C4-2B (cell line): ENCODE measurements at regions not wholly inside any gene's neighbourhood (a gene's known extent, or its start where the extent isn't known, plus 50 kb on each side); places are given as distances from the start of the nearest gene placed in this dataset.
"Not testable (repeated sequence)": the region's sequence is repeated elsewhere in the genome, so short reads cannot be mapped to it uniquely, and the experiment has no call there.

Source experiments
- H3K27ac ChIP-seq: fragments of 450-650 bp; 2 replicates; pipeline ENCODE4 v1.5.1; 2017
- ZFX ChIP-seq: fragments of 450-650 bp; IDR thresholded peaks from 2 replicates; pipeline ENCODE4 v1.6.1; 2017
- TF ChIP-seq, protein P1 (sequence below): fragments of 450-650 bp; conservative IDR thresholded peaks from 2 replicates; pipeline ENCODE4 v1.5.1; 2017; ENCODE audit warnings: mild to moderate bottlenecking

DNA sequence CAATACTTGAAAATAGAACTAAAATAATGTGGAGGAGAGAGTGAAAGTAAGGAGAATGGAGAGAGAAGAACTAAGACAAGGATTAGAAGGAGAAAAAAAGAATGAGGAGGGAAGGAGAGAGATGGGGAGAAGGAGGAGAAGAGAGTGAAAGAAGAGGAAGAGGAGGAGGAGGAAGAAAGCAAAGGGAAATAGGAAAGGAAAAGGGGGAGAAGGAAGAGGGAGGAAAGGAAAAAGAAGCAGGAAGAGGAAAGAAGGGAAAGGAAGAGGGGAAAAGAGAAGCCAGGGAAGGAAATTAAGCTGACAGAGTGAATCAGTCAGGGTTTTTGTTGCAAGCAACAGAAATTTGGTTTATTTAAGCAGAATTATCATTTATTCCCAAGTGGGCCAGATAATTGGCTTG lies 241.7 kb upstream of the P2RY1 start:
- TF ChIP-seq, protein P1, sequence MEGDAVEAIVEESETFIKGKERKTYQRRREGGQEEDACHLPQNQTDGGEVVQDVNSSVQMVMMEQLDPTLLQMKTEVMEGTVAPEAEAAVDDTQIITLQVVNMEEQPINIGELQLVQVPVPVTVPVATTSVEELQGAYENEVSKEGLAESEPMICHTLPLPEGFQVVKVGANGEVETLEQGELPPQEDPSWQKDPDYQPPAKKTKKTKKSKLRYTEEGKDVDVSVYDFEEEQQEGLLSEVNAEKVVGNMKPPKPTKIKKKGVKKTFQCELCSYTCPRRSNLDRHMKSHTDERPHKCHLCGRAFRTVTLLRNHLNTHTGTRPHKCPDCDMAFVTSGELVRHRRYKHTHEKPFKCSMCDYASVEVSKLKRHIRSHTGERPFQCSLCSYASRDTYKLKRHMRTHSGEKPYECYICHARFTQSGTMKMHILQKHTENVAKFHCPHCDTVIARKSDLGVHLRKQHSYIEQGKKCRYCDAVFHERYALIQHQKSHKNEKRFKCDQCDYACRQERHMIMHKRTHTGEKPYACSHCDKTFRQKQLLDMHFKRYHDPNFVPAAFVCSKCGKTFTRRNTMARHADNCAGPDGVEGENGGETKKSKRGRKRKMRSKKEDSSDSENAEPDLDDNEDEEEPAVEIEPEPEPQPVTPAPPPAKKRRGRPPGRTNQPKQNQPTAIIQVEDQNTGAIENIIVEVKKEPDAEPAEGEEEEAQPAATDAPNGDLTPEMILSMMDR: no peak
- TF ChIP-seq ZFX: no peak
- H3K27ac ChIP-seq: no peak overlapping the region

DNA sequence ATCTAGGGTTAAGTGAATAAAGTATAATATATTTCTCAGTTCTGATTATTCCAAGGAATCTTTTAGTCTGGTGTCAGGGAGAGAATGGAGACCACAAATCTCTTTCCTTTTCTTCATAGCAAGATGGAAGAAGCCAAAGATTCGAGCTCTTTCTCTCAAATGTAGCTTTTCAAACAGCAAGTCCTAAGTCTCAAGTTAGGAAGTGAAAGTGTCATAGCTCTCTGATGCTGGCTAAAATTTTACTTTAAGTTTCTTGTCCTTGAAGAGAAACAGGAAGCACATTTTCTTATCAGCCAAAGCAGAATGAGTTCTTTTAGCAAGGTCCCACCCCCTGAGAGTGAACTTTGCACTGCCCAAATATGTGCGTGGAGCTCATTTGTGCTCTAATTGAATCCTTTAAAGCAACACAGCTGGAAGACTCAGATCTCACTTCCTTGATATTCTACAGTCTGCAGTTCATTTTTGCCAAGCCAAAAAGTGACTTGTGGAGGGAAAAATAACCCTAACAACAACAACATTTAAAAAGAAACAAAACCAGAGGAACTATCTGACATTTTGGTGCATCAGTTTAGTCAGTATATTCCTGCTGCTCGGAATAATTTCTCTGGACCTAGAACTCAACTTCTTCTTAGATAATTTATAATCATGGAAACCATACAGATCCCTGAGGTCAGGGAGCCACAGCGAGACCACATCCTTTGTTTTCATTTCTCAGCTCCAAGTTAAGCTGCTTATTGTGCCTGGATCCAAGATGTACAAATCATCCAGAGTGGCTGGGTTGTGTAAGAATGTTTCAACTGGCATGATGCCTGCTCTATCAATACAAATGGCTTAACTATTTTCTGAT lies 238.7 kb upstream of the P2RY1 start:
- no peak for TF ChIP-seq ZFX
- TF ChIP-seq, protein P1: no peak

DNA sequence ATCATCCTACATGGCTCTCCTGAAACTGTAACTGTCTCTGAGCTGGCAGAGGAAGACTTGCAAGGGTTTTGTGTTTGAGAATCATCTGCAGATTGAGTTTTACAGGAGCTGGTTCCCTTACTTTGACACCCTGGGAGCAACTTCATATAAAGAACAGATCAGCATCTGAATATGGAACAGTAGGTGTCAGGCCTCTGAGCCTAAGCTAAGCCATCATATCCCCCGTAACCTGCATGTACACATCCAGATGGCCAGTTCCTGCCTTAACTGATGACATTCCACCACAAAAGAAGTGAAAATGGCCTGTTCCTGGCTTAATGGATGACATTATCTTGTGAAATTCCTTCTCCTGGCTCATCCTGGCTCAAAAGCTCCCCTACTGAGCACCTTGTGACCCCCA lies 238.1 kb upstream of the P2RY1 start:
- not testable (repeated sequence) for H3K27ac ChIP-seq

More for the DNA sequence above, 238.7 kb upstream of the P2RY1 start:
- no peak overlapping the region for H3K27ac ChIP-seq

DNA sequence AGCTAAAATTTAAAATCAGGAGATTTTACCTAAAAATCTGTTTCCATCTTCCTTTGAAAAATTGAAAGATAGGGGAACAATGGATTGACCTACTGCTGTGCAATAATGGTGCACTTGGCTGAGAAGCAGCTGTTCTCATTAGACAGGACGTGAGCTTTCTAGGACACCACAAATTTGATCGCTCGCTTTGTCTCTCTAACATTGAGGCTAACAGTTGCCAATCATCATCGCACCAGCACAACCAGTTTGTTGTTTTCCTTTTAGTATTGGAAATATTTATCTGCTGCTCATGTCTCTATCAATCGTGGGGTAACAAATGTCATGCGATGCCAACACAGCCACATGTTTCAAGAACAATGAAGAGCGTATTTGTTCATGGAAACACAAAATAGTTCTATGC lies 228.8 kb upstream of the P2RY1 start:
- no peak overlapping the region for H3K27ac ChIP-seq
- no peak for TF ChIP-seq ZFX
- TF ChIP-seq, protein P1: no peak

DNA sequence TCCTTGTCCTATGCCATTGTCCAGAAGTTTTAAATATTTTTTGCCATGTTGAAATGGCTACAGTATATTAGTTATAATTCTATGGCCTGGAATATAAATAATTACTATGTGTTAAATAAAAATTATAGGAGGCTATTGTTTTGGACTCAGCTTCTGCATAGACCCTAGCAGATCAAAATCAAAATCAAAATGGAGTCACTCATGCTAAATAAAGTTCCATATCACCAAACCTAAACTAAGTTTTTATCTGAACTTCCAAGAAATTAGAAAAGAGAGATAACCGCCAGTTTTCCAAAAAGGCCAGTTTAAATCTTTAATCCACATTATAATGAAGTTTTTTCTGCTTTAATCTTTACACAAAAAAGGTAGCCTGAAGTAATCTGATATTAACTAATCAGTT lies 227.8 kb upstream of the P2RY1 start:
- H3K27ac ChIP-seq: no peak overlapping the region
- TF ChIP-seq ZFX: no peak

DNA sequence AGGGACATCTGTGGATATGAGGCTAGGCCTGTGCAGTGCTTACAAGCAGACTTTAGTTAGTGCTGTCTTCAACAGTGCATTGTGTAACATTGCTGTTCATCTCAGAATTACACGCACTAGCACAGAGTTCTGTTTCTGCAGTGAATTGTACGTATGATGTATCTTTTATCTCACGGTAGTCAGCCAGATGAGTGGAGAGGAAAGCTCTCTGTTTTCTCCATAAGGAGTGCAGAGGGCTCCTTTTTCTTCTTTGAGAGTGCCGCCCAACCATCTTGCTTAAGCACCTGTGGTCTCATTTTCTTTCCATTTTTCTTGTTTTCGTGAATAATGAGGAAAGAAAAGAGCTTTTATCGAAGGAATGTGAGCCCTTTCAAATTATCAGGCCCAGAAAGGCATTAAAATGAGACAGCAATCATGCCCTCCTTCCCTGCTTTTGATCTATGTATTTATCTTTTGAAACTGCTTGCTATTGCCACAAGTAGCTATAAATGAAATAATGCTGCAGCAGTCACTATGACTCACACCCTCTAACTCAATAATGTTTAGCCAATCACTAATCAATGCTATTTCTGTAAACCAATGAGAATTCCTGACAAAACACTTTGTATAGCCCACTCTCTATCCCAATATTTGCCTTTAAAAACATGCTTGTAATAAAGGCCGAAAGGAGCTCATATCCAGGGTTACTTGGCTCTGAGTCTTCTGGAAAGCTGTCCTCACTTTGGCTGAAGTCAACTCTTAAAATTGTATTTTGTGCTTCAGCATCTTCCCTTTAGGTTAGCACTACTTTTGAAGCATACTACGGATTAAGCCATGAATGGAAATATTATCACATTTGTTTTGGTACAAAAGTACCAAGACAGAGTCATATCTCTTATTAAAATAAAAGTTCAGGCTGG lies 226.0 kb upstream of the P2RY1 start:
- no peak for TF ChIP-seq ZFX
- TF ChIP-seq, protein P1: no peak

DNA sequence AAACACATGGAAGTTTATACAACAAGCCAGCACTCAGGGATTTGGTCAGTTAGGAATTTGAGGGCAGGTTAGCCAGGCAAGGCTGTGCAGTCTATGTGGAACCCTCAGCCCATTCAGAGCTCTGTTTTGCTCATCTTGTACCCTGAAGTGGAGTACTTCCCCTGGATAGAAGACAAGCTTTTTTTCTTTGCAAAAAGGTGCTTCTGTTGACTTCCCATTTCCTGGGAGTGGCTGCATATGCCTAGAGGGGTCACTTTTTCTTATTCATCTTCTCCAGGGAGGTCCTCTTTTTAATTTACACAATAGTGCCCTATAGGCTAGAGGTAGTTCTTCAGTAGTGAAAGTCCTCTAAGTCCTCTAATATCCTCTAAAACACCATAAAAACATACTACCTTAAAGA lies 225.0 kb upstream of the P2RY1 start:
- H3K27ac ChIP-seq: no peak overlapping the region
- TF ChIP-seq ZFX: no peak
- TF ChIP-seq, protein P1: no peak

More for the DNA sequence above, 226.0 kb upstream of the P2RY1 start:
- no peak overlapping the region for H3K27ac ChIP-seq

DNA sequence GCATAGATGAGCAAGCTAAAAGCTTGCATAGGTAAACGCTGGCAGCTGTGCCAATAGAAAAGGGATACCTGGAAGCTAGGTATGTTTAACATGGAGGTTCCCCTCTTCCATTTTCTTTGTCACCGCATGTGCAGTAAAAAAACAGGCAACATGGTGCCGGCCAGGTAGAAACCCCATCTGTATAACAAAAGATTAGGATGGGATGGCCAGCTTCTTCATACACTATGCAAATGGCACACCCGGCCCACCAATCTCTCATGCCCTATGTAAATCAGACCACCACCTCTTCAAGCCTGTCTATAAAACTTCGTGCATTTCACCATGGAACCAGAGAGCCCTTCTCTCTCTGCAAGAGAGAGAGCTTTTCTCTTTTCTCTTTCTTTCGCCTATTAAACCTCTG lies 224.3 kb upstream of the P2RY1 start:
- TF ChIP-seq, protein P1: no peak
- TF ChIP-seq ZFX: no peak

More for the DNA sequence above, 224.3 kb upstream of the P2RY1 start:
- no peak overlapping the region for H3K27ac ChIP-seq
